Right forelimb (tissue), 1 donor: ENCODE measurements at regions not wholly inside any gene's neighbourhood (a gene's known extent, or its start where the extent isn't known, plus 50 kb on each side); places are given as distances from the start of the nearest gene placed in this dataset.
"Not testable (repeated sequence)": the region's sequence is repeated elsewhere in the genome, so short reads cannot be mapped to it uniquely, and the experiment has no call there.

Source experiments
- DNase-seq: peaks from one replicate; pipeline ENCODE4 v3.0.0-alpha.2; 2018

DNA sequence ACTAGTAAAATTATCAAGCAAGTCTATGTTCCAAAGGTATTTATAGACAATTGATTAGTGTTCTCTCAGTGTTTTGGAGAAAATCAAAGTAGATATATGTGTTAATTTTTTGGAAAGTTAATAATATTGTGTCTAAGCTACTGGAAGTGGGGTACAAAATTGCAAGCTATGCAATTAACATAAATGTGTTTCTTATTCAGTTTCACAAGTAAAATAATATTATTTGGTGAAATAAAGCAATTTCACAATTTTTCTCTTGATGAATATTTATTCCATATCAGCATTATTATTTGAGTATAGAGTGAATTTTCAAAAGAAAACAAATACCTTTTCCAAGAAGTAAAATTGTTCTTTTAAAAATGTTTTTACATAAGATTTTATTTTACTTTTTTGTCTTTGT, 1047.7 kb downstream of the TBL1XR1 start:
- no peak for DNase-seq

DNA sequence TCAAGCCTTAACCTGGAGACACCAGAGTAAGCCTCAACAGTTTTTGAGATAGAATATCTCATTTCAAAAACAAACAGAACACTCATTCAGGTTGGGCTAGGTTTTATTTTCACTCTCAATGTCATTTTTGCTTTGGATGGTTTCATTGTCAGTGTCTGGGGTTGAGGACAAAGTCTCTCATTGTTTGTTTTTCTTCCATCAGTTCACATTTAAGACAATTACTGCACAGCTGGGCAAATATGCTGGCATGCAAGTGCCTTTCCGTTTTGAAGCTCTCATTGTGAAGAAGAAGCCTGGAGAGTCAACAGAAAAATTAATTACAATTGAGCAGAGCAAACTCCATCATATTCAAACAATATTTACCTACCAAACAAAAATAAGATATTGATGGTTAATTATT, 1050.0 kb downstream of the TBL1XR1 start:
- DNase-seq = no peak

DNA sequence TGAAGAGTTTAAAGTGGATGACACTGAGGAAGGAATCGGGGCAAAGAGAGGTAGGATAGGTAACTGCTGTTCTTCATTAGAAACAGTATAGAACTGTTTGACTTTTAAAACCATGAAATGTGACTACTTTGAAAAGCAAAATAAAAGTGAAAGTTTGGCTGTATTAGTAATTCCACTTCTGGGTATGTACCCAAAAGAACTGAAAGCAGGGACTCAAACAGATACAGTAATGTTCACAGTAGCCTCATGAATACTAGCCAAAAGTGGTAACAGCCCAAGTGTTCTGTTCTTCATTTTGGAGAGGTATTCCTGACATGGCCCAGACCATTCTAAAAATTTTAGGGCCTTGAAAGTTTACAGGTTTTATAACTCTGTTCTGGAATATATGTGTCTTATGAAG, 1055.4 kb downstream of the TBL1XR1 start:
- no peak for DNase-seq

DNA sequence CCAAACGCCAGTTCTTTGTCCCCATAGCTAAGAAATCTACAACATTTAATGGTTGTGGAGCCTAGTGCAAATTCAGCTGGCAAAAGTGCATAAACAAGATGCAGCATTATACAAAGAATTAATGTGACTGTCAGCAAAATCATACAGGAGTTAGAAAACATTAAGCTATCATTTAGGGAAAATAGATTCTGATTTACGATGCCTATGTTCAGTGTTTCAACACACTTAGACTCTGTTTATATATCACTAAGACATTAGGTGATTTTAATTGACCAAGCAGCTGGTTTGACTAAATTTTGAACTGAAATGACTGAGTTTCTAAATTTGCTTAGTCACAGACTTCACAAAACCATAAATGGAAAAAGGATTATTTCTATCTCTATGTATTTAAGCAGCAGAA, 1076.8 kb downstream of the TBL1XR1 start:
- DNase-seq = no peak

DNA sequence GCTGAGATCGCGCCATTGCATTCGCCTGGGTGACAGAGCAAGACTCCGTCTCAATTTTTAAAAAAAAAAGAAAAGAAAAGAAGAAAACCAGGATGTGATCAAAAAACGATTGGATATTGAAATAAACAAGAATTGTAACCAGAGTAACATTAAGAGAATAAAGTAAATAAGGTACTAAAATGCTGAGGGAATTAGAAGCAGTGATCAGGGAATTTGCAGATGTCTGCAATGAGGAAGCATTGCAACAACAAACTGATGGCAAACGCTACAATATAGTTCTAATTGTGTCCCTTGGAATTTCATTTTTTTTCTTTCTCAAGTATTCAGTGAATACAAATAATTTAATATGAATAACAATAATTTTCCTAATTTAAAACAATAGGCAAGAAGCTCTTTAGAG, 1077.5 kb downstream of the TBL1XR1 start:
- no peak for DNase-seq

DNA sequence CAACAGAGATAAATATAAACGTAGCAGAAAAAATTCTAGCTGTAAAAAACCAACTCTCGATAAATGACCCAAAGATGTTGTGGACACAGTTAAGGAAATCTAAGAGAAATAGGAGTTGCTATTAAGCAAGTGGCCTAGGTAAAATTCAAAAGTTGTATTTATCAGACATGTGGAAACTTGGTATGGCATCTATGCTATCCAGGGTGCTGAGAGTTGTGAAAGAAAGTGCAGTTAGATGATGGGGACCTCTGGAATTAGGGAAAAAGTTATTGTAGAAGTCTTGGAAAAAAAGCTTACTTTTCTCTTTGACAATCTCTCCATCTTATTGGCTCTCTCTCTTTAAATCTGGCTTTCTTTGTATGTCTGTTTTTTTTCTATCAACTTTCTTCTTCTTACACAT, 1090.9 kb downstream of the TBL1XR1 start:
- no peak for DNase-seq

DNA sequence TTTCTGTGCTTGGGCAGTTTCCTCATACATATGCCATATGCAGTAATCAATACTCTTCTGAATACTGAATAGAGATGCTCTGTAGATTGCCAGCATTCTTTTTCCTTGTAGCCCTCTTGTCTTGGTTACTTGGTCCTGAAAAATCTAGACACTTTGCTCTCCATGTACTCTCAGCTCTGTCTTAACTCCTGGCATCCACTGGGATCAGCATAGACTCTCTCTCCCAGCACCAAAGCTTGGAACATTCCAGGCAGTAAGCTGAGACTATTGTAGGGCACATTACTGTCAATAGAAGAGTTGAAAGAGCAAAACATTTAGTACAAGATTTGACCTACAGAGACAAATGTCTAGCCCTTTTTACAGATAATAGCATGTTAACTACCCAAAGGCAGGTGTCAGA, 1100.3 kb downstream of the TBL1XR1 start:
- no peak for DNase-seq

DNA sequence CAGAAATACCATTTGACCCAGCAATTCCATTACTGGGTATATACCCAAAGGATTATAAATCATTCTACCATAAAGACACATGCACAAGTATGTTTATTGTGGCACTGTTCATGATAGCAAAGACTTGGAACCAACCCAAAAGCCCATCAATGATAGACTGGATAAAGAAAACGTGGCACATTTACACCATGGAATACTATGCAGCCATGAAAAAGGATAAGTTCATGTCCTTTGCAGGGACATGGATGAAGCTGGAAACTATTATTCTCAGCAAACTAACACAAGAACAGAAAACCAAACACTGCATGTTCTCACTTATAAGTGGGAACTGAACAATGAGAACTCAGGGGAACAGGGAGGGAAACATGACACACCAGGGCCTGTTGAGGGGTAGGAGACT, 1103.4 kb downstream of the TBL1XR1 start:
- not testable (repeated sequence) for DNase-seq

DNA sequence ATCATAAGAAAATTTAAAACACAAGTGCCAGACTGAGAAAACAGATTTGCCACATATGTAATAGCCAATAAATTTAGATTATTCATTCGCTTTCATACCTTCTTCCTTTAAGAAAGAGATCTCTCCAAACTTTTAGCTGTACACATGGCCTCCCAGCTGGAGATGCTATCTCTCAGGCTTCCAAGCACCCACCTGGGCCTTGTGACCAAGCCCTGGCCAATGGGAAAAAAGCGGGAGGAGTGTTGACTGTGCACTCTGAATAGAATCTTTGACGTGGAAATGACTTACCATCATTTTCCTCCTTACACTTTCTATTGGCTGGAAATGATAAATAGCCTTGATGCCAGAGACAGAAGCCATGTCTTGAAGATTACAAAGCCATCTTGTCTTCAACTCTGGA, 1106.6 kb downstream of the TBL1XR1 start:
- DNase-seq = no peak

DNA sequence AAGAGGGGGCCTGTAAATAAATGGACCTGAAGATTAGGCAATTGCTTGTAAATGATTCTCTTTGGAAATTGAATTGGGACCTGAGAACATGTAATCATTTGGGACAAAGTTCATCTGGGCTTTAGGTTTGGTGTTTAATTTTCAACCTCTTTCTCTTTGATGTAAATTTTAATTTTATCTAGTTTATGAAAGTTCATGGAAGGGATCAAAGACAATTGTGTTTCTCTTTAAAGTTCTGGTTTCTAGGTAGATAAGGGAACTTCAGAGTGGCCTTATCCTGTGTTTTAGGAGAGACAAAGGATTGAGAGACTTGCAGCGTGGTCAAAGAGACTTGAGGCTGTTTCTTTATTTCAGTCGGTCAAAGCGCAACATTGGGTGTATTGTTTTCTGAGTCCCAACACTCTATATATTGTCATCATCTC, 1108.3 kb downstream of the TBL1XR1 start:
- DNase-seq = no peak

DNA sequence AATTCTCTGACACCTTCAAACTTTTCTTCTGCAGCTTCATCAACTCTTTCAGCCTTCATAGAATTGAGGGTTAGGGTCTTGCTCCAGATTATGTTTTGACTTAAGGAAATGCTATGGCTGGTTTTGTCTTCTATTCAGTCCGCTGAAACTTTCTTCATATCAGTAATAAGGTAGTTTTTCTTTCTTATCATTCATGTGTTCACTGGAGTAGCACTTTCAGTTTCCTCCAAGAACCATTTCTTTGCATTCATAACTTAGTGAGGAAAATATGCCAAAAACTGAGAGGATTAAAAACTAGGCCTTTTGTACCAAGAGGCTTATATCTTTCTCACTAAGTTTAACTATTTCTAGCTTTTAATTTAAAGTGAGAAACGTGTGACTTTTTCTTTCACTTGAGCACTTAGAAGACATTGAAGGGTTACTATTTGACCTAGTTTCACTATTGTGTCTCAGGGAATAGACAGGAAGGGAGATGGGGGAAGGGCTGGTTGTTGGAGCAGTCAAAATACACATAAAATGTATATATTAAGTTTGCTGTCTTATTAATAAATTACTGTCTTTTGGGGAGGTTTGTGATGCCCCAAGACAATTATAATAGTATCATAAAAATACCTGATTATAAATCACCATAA, 1110.1 kb downstream of the TBL1XR1 start:
- DNase-seq = no peak

DNA sequence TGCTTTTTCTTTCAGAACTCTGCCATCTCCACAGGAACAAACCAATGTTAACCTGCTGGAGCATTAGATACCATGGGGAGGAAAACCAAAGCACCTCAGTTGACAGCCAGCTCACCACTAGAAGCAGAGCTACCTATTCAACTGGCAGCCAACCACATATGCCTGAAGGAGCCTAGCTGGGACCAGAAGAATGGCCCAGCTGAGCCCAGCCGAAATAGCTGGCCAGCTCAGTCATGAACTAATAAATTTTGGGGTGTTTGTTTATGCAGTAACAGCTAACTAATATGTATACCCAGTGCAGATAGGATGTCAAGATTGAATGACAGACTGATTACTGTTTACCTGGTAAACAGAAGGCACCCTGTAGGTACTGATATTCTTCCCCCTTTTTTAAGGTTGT, 1117.5 kb downstream of the TBL1XR1 start:
- DNase-seq = no peak

DNA sequence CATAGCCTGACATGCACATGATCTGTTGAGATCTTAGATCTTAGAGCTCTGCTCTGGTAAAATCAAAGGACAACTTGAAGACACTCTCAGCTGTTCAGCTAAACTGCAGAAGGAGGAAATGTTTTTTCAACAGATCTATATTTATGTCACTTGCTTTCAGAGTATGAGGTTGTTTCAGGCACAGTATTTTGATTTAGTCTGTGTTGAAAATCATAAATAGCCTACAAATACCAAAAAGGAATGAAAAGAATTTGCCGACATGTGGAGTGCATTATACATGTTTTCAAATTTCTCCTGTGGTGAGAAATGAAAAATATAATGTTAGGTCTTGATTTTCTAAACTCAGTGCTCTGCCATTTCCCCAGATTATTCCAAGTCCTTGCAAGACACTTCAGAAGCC, 1118.4 kb downstream of the TBL1XR1 start:
- no peak for DNase-seq

DNA sequence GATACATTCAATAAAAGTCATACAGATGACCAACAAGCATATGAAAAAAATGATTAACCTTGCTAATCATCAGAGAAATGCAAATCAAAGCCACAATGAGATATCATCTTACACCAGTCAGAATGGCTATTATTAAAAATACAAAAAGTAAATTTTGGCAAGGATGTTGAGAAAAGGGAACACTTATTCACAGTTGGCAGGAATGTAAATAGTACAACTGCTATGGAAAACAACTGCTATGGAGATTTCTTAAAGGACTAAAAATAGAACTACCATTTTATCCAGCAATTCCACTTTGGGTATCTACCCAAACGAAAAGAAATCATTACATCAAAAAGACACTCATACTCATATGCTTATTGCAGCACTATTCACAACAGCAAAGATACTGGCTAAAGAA, 1121.8 kb downstream of the TBL1XR1 start:
- no peak for DNase-seq

DNA sequence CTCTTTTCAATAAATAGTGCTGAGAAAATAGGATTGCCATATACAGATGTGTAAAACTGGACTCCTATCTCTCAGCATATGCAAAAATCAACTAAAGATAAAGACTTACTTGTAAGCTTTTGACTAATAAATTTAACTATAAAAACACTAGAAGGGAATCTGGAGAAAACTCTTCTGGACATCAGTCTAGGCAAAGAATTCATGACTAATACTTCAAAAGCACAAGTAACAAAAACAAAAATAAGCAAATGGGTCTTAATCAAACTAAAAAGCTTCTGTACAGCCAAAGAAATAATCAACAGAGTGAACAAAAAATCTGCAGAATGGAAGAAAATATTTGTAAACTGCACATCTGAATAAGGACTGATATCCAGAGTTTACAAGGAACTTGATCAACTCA, 1122.2 kb downstream of the TBL1XR1 start:
- no peak for DNase-seq

DNA sequence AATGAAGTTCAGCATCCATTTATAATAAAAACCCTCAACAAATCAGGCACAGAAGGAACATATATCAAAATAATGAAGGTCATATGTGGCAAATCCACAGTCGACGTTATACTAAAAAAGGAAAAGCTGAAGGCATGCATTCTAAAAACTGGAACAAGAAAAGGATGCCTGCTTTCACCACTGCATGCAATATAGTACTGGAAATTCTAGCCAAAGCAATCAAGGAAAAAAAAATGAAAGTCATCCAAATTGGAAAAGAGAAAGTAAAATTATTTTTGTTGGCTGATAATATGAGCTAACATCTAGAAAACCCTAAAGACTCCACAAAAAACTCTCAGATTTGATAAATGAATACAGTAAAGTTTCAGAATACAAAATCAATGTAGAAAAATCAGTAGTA, 1123.2 kb downstream of the TBL1XR1 start:
- DNase-seq = no peak

DNA sequence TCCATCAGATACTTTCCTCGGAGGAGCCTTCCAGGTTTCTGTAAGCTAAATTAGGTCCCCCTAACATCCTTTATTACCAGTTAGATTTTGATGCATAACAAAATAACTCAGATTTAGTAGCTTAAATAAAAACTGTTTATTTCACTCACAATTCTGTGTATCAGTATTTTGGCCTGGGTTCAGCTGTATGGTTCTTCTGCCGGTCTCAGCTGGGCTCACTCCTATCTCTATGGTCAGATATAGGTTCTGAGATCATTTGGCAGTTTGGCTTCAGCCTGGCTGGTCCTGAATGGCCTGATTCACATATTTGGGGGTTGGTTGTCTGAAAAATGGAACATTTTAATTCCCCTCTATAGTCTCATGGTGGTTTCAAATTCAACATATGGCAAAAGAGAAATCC, 1125.3 kb downstream of the TBL1XR1 start:
- no peak for DNase-seq

DNA sequence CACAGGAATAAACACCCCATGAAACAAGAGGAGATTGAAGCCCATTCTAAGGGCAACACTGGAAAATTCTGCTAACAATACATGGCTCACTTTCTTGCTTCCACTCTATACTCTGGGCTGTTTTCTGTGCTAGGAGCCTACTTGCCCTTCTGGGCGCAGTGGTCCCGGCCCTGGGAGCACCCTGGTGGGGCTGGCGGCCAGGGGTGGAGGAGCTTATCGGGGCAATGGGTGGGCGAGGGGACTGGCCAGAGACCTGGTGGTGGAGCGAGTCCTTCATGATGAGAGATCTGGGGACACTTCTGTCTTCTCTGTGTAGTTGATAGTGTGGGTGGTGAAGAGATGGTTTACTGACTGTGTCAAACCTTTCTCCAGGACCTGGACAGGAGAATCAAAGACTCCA, 1128.5 kb downstream of the TBL1XR1 start:
- no peak for DNase-seq

DNA sequence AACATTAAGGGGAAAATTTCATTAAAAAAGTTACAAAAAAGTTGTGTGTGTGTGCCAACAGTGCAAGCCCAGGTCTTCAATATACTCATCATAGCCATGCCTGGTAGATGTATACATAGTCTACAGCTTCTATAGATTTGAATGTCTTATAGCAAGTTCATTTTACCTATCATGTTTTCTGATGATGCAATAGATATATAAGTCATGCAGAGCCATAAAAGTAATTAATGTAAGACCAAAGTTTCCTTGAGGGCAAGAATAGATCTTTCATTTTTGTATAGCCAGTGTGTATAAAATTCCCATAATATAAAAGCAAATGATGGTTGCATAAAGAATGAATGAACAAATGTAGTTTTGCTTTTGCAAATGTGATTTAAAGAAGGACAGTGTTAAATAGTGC, 1138.4 kb downstream of the TBL1XR1 start:
- DNase-seq = no peak

DNA sequence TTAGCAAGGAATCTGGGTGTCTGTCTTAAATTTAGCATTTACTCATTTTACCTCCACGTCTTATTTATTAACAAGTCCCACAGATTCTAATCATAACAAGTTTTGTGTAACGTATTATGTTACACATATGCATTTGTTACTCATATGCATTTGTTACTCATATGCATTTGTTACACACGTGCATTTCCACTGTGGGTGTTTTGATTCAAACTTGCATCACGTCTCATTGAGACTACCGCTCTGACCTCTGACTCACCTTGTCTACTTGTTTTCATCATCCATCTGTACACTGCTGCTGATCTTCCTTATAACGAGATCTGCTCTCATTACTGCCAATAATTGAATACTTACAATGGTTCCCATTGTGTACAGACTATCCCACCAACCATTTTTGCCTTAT, 1141.4 kb downstream of the TBL1XR1 start:
- no peak for DNase-seq

DNA sequence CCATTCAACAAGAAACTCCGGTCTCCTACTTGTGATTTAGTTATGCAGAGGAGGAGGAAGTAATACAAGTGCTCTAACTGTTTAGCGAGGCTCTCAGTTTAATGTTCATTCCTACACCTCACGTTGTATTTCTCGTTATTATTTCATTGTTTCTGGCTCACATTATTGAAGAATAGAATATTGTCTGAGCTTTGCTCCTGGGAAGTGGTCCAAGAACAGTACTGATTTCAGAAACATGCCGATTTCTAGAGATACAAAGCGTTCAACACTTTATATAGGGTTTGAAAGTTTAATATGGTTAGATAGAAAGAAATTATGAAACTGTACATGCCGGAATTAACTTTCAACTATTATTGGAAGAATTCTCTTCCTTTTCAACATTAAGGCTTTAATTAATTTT, 1145.5 kb downstream of the TBL1XR1 start:
- no peak for DNase-seq

DNA sequence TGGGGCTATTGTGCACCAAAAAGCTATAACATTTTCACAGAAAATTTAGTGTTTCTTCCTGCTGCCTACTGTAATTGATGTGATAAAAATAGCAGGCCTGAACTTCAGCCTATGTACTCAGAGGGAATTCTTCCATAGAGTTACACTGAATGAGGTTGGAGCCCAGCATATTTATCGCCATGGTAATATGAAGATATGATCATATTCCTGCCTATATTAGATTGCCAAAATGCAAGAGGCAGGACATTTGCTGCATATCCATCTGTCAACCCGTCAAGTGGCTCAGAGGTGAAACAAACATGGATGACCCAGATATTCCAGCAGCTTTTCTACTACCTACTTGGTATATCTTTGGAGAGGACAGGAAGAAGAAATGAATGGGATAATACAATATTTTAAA, 1150.6 kb downstream of the TBL1XR1 start:
- DNase-seq = no peak

DNA sequence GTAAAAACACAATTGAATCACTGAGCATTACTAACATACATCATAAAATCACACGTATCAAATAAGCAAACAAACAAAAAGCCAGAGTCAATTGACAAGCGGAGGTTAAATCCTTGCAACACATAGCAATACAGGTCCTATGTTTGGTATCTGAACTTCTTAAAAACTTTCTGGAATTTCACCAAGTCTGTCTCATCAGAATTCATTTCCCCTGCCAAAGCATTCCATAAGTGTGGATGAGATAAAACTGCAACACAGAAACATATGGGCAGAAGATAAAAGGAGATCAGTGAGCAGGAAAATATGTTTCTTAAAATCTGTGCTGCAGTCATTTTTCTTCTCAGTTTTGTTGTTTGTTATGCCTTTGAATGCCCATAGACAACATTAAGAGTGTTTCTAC, 1155.5 kb downstream of the TBL1XR1 start:
- no peak for DNase-seq

DNA sequence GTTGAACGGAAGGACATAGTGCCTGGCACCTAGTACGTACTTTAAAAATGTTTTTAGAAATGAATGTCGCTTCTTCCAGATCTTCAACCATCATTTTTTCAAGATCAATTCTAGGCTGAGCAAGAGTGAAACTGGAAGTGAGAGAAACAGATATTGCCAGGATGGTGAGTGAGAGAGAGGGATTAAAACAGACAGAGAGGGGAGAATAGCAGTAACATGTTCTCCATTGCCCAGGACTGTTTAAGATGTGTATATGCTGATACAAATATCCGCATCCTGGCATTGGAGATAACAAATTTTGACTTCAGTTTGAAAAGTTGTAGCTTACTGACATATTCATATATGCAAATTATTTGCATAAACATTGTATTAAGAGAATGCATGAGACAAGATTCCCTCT, 1156.1 kb downstream of the TBL1XR1 start:
- DNase-seq = no peak

DNA sequence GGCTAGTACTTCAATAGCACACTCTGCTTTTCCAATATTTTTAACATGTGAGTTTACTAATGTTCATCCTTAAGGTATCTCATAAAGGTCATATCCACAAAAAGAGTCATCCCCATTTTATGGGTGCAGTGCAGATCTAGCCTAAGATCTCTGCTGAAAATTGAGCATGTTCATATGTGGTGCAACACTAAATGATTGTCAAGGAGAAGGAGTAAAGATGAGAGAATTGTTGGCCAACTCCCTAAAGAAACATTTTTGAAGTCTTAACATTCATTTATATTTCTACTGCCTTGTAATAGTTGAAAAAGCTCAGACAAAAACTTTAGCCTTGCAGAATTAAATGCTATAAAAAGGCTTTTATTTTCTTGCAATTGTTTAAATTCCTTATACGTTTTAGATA, 1159.6 kb downstream of the TBL1XR1 start:
- DNase-seq = no peak

DNA sequence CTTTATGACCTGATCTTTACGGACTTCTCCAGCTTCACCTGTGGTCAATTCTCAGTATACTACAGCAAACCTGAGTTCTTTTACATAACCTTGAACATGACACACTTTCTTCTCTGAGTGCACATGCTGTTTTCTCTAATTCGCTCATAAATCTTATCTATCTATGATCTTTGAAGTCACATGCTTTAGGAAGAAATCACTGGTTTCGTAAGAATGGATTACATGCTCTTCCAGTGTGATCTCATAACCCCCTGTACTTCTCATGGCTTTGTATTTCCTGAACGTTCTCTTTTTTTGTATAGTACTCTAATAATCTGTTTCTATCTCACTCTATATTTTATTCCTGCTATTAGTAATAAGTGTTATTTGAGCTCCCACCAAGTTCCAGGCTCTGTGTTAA, 1165.2 kb downstream of the TBL1XR1 start:
- no peak for DNase-seq
